NCI-H146 treated with DMSO at 0.1 percent for 48 hours (cell line): ENCODE measurements at regions not wholly inside any gene's neighbourhood (a gene's known extent, or its start where the extent isn't known, plus 50 kb on each side); places are given as distances from the start of the nearest gene placed in this dataset.

Experiments
- DNase-seq: peaks from one replicate; lab custom pipeline; 2025; ENCODE audit not compliant: unreplicated experiment; lab: John Stamatoyannopoulos, UW

- DNase-seq: no peak
Observed at GRCh38 chr6:54632984-54633565, 213.5 kb upstream of the FAM83B start.

GRCh38 chr6:54633601-54634000 lies 213.0 kb upstream of the FAM83B start:
- no peak for DNase-seq

GRCh38 chr6:54640911-54641310 lies 205.7 kb upstream of the FAM83B start:
- DNase-seq: no peak

GRCh38 chr6:54646069-54646950 lies 200.3 kb upstream of the FAM83B start:
- no peak for DNase-seq

- no peak for DNase-seq
Observed at GRCh38 chr6:54646951-54647664, 199.5 kb upstream of the FAM83B start.

GRCh38 chr6:54654381-54654780 lies 192.2 kb upstream of the FAM83B start:
- no peak for DNase-seq

DNA sequence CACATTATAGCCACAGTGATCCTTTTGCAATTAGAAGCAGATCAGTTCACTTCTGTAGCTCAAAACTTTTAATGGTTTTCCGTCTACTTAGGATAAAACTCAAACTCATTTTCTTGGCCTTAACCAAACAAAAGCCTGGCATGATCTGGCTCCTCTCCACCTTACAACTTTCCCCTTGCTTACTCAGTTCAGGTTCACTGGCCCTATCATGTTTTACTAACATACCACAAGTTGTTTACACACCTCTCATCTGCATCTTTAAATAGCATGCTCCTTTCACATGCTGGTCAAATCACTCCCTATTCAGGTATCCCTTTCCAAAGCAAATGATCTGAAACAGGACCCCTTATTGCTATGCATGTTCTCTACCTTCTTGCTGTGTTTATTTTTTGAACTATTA lies 191.4 kb upstream of the FAM83B start:
- DNase-seq: no peak

DNA sequence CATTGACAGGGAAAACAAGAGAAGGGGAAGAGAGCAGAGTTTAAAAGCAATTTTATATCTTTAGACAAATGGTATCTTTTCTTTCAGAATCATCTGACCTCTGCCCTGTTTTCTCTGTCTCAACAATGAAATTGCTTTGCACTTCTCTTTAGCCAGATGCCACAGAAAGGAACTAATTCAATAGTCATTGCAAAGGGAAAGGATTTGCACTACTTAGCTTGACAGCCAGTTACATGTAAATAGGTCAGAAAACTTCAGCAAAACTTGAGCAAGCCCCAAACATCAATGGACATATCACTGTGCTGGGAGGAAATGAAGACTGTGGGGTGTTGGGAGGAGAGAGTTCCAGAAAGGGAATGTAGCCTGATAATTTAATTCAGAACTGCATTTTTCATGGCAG lies 181.3 kb upstream of the FAM83B start:
- DNase-seq: no peak

GRCh38 chr6:54680531-54680930 lies 166.0 kb upstream of the FAM83B start:
- no peak for DNase-seq

DNA sequence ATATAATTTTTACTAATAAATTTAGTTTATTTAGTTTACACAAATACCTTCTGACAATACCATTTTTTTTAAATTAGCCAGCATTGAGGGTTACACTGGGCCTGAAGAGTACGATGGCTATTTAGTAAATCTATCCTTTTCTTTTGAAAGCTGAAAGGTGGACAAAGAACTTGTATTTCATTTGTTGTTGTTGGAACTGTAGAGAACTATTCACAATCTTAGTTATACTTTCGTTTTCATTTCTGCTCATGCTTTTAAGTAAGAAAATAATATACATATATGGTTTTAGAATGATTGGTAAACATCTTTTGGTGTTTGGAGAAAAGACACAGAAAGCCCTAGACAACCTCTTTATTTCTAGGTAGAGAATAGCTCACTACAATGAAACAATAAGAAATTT lies 165.3 kb upstream of the FAM83B start:
- no peak for DNase-seq

- no peak for DNase-seq
Observed at GRCh38 chr6:54681987-54682386, 164.6 kb upstream of the FAM83B start.

DNA sequence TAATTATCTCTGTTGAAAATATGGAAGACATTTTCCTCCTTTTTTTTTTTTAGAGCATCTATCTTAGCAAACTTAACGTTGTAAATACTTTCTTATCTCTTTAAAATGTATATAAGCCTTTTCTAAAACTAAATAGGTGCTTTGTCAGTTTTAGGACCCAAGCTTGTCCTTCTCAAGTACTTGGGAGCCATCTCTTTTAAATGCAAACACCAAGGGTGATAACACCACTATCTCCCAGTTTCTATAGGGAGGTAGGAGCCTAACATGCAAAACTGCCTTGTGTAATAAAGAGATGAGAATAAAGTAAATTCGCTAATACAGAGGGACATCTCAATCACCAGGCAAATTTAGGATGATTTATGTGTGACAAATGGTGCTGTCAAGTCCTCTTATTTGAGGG lies 157.0 kb upstream of the FAM83B start:
- no peak for DNase-seq

GRCh38 chr6:54690596-54690995 lies 156.0 kb upstream of the FAM83B start:
- no peak for DNase-seq

DNA sequence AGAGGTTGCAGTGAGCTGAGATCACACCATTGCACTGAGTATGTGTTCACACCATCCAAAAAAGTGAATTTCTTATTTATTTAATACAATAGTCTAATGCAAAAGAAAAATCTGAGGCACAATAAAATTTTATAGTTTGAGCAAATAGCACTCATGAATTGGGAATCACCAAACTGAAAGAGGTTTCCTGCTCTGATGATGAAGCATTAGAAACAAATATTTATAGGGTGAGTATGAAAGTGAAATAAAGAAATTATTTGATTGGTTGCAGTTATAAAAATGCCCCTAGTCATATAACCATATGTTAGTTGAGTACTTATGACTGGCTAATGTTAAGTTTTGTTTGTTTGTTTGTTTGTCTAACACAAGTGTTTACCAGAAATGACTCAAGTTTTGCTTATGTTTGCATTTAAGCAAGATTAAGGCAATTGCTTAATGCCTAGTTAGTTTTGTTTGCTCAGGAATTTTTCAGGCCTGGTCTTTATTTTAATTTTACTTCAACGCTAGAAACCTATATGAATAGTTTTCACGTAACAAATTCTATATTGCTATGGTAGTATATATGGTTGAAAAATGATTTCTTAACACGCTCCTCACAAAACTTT lies 151.5 kb upstream of the FAM83B start:
- DNase-seq: no peak

DNA sequence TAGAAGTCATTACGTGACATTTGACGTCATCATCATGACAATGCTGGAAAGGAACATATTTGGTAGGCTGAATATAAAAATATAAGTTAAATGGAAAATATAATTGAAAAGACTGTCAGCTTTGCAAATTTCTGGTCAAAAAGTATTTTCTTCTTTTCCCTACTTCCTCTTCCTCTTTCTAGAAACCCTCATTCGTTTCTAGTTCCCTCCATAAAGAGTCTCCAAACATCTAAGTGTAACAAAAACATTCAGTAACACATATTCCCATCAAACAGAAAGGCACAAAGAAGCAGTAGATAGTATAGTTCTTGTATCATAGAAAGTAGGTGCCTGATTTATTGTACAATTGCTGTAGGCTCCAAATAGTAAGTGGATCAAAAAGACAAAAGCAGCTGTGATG lies 150.8 kb upstream of the FAM83B start:
- no peak for DNase-seq

GRCh38 chr6:54697424-54697823 lies 149.1 kb upstream of the FAM83B start:
- no peak for DNase-seq

- no peak for DNase-seq
Observed at GRCh38 chr6:54698974-54699373, 147.6 kb upstream of the FAM83B start.

GRCh38 chr6:54700158-54700557 lies 146.4 kb upstream of the FAM83B start:
- no peak for DNase-seq

DNA sequence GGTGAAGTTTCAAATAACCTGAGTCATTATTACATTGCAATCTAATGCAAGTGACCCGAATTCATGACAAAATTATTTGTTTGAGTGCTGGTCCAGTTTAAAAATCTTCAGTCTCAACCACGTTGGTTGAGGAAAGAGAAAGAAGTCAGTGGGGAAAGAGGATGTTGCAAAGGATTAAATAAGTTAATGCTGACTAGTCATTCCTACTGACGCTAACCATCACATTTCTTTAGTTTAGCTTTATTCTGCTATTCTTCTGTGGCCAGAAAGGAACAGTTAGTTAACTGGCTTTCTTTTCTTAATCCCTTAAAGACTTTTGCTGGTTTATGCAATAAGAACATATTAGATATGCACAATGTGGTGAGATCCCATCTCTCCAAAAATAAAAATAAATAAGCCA lies 143.8 kb upstream of the FAM83B start:
- DNase-seq: no peak

DNA sequence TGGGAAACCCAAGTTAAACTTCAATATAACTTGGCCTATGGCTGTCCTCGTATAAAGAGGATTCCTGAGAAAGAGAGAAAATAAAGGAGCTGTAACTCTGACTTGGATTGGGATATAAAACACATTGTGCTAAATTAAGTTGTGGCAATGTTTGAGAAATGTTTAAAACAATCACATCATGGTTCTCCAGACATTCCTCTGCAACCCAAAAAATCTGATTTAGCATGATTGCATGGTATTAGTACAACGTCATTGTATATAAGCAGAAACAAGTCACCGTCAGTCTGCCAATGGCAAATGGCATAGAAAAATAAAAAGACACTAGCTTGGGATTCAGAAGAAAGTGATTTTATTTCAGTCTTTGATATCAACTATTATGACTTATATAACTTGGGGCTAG lies 140.2 kb upstream of the FAM83B start:
- DNase-seq: no peak

DNA sequence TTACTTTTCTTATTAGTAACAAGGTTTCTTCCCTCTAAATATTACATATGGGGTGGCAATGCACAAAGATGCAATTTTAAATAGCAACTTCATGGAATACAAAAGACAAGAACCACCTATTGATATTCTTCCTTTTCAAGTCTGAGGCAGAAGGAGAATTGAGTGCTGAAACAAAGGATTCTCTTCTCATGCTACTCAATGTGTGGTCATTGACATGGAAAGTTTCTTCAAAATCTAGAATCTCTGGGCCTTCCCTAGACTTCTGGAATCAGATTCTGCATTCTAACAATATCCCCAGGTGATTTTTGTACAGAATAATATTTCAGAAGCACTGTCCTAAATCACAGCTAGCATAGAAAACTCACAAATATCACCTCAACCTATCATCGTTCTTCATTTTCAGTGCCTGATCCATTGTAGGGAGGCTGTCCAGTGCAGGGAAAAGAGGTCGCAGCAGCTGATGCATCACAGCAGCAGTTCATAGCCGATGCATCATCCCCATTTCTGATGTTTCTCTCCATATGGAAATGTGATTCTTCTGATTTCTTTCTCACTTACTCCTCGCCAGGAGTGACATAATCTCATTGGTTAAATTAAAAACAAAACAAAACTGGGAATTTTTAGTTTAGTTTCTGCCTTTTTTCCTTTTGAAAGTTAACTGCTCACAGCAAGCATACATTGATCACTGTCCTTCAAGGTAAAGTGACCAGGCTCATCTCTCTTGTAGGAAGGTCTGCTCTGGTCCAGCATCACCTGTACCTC lies 139.5 kb upstream of the FAM83B start:
- no peak for DNase-seq
